ENCODE measurements at regions not wholly inside any gene's neighbourhood (a gene's known extent, or its start where the extent isn't known, plus 50 kb on each side); places are given as distances from the start of the nearest gene placed in this dataset.

DNA sequence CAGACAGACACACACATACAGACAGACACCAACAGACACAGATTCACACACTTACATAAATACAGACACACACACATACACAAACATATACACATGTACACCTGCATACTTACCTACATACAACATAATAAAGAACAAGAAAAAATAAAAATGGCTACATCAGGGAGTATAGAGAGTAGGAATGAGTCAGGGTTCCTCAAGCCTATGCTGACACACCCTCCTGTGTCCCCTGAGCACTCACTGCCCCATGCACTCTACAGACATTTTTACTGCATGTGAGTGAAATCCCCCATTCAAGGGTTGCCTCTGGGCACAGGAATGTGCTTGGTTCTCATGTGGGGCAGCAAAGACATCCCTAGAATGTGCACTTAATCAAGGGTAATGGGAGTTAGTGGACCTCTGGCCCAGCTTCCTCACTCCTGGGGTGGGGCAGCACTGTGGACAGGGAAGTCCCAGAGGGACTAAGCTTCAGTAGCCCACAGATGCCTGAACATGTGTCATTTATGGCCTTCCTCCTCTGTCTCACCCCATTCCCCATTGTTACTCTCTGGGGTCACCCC is 185.9 kb upstream of the FOXA2 start:
- Mint-ChIP-seq H3K9me3 (peaks cover 72% of the 10 kb centered on the region), H3K4me1 (ENCODE audit: low read depth) (no peaks in the 10 kb centered on the region), H3K27me3 (ENCODE audit: insufficient read depth) (peaks cover 4% of the 10 kb centered on the region), H3K27ac (no peak overlapping the region), H3K4me3 (no peak overlapping the region), H3K36me3 (ENCODE audit: low read depth) (no peaks in the 10 kb centered on the region)
- TF ChIP-seq CTCF (IDR thresholded peaks at IDR 0.05), result no peak
- no peak for DNase-seq

- no peak for TF ChIP-seq CTCF (IDR thresholded peaks at IDR 0.05)
- no peak for DNase-seq
- peaks cover 74% of the 10 kb centered on the region for H3K9me3 Mint-ChIP-seq
- H3K4me1 Mint-ChIP-seq (ENCODE audit: low read depth), result no peaks in the 10 kb centered on the region
- H3K36me3 Mint-ChIP-seq (ENCODE audit: low read depth), result no peaks in the 10 kb centered on the region; the same call in 1 of the 2 replicates
- peaks cover 4% of the 10 kb centered on the region for H3K27me3 Mint-ChIP-seq (ENCODE audit: insufficient read depth)
- H3K27ac Mint-ChIP-seq, result no peak overlapping the region
- H3K4me3 Mint-ChIP-seq, result no peak overlapping the region
Observed at GRCh38 chr20:22771706-22772105, 187.3 kb upstream of the FOXA2 start.

GRCh38 chr20:22773344-22773743 is 189.0 kb upstream of the FOXA2 start:
- Mint-ChIP-seq H3K9me3 (peaks cover 64% of the 10 kb centered on the region), H3K4me1 (ENCODE audit: low read depth) (no peaks in the 10 kb centered on the region), H3K27me3 (ENCODE audit: insufficient read depth) (no peaks in the 10 kb centered on the region; the same call in none of the 2 replicates), H3K27ac (no peak overlapping the region), H3K36me3 (ENCODE audit: low read depth) (no peaks in the 10 kb centered on the region; the same call in 1 of the 2 replicates), H3K4me3 (no peak overlapping the region)
- no peak for TF ChIP-seq CTCF (IDR thresholded peaks at IDR 0.05)
- DNase-seq, result no peak

DNA sequence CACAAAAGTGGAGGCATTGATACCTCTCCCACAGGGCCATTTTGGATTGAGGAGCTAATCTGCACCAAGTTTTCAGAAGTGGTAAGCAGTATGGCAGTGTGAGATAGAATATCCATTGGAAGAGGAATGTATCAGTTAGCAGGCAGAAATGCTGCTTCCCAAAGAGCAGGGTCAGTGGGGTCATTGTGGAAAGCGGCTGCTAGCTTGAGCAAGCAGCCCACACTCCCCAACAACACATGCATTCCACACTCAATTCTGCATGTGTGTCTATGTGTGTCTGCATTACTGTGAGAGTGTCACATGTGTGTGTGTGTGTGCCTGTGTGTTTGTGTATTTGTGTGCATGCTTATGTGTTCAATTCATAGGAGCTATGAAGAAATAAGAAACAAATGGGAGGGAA is 190.9 kb upstream of the FOXA2 start:
- DNase-seq, result no peak
- Mint-ChIP-seq H3K36me3 (ENCODE audit: low read depth) (no peaks in the 10 kb centered on the region; the same call in 1 of the 2 replicates), H3K4me3 (no peak overlapping the region), H3K27ac (no peak overlapping the region), H3K27me3 (ENCODE audit: insufficient read depth) (no peaks in the 10 kb centered on the region; the same call in none of the 2 replicates), H3K4me1 (ENCODE audit: low read depth) (no peaks in the 10 kb centered on the region), H3K9me3 (peaks cover 57% of the 10 kb centered on the region)
- TF ChIP-seq CTCF (IDR thresholded peaks at IDR 0.05), result no peak

DNA sequence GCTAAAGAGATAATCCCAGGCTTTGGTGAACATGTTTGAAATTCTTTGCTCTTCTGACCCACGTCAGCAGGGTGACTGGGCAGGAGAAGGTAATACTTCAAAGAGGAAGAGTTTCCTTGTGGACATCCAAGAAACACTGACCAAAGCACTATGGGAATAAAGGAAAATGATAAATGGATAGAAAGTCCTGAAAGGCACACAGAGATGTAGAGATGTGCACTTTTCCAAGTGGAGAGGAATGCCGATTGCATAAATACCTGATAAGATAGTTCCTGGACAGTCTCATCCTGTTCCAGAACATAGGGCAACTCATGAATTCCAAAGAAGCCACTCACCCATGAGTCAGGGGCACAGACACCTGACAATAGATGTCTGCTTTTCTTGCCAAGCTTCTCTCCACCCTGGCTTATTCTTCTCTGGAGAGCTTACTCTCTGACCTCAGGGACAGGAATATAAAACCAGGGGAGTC is 191.3 kb upstream of the FOXA2 start:
- no peak overlapping the region for H3K27ac Mint-ChIP-seq
- DNase-seq, result no peak
- H3K9me3 Mint-ChIP-seq, result peaks cover 58% of the 10 kb centered on the region
- no peaks in the 10 kb centered on the region for H3K4me1 Mint-ChIP-seq (ENCODE audit: low read depth)
- no peak overlapping the region for H3K4me3 Mint-ChIP-seq
- peaks cover 1% of the 10 kb centered on the region for H3K27me3 Mint-ChIP-seq (ENCODE audit: insufficient read depth)
- H3K36me3 Mint-ChIP-seq (ENCODE audit: low read depth), result no peaks in the 10 kb centered on the region; the same call in 1 of the 2 replicates
- TF ChIP-seq CTCF (IDR thresholded peaks at IDR 0.05), result no peak

Data from HFFc6 (cell line).